ENCODE measurements at regions not wholly inside any gene's neighbourhood (a gene's known extent, or its start where the extent isn't known, plus 50 kb on each side); places are given as distances from the start of the nearest gene placed in this dataset.

GRCh38 chr18:44507729-44508325 is 172.9 kb upstream of the SETBP1 start:
- H3K27ac ChIP-seq (ENCODE audit: low read depth, low read length, poor library complexity, severe bottlenecking), result no peak overlapping the region
- intact Hi-C loops (cut with micrococcal nuclease; ENCODE audit: unreplicated experiment), result no loop called here
- no peaks in the 10 kb centered on the region for H3K36me3 ChIP-seq (ENCODE audit: insufficient read depth, low read length, poor library complexity, severe bottlenecking)
- no TSS peak for BruUV-seq (replicated peaks)
- H3K9me3 ChIP-seq (ENCODE audit: low read depth, low read length, poor library complexity, severe bottlenecking), result no peaks in the 10 kb centered on the region
- H3K4me1 ChIP-seq (ENCODE audit: insufficient read depth, low read length, poor library complexity, severe bottlenecking), result no peaks in the 10 kb centered on the region
- no peak overlapping the region for H3K4me3 ChIP-seq (ENCODE audit: low read depth, low read length, poor library complexity, severe bottlenecking)
- POLR2A ChIA-PET (ENCODE audit: low non-redundant PET), result no interaction called here
- no peaks in the 10 kb centered on the region for H3K27me3 ChIP-seq (replicated peaks; ENCODE audit: insufficient read depth, low read depth, low read length, poor library complexity)
- TF ChIP-seq EZH2 (IDR thresholded peaks at IDR 0.05; ENCODE audit: borderline replicate concordance, low read depth, low read length, poor library complexity, severe bottlenecking), result no peak
- no peak for TF ChIP-seq CTCF (conservative IDR thresholded peaks at IDR 0.05; ENCODE audit: low read depth, low read length)
- CTCF ChIA-PET, result no interaction called here
- no peak for DNase-seq (ENCODE audit: low spot score)

- no TSS peak for BruUV-seq (replicated peaks)
- intact Hi-C loops (cut with micrococcal nuclease; ENCODE audit: unreplicated experiment), result no loop called here
- Histone ChIP-seq H3K9me3 (ENCODE audit: low read depth, low read length, poor library complexity, severe bottlenecking) (no peaks in the 10 kb centered on the region), H3K36me3 (ENCODE audit: insufficient read depth, low read length, poor library complexity, severe bottlenecking) (no peaks in the 10 kb centered on the region), H3K4me3 (ENCODE audit: low read depth, low read length, poor library complexity, severe bottlenecking) (no peak overlapping the region), H3K4me1 (ENCODE audit: insufficient read depth, low read length, poor library complexity, severe bottlenecking) (no peaks in the 10 kb centered on the region), H3K27me3 (replicated peaks; ENCODE audit: insufficient read depth, low read depth, low read length, poor library complexity) (no peaks in the 10 kb centered on the region), H3K27ac (ENCODE audit: low read depth, low read length, poor library complexity, severe bottlenecking) (no peak overlapping the region)
- no peak for DNase-seq (ENCODE audit: low spot score)
- no peak for TF ChIP-seq EZH2 (IDR thresholded peaks at IDR 0.05; ENCODE audit: borderline replicate concordance, low read depth, low read length, poor library complexity, severe bottlenecking)
- no peak for TF ChIP-seq CTCF (conservative IDR thresholded peaks at IDR 0.05; ENCODE audit: low read depth, low read length)
- CTCF ChIA-PET, result no interaction called here
- POLR2A ChIA-PET (ENCODE audit: low non-redundant PET), result no interaction called here
Observed at GRCh38 chr18:44508474-44508873, 172.2 kb upstream of the SETBP1 start.

GRCh38 chr18:44509048-44509447 is 171.6 kb upstream of the SETBP1 start:
- no peaks in the 10 kb centered on the region for H3K9me3 ChIP-seq (ENCODE audit: low read depth, low read length, poor library complexity, severe bottlenecking)
- H3K27ac ChIP-seq (ENCODE audit: low read depth, low read length, poor library complexity, severe bottlenecking), result no peak overlapping the region
- no peaks in the 10 kb centered on the region for H3K36me3 ChIP-seq (ENCODE audit: insufficient read depth, low read length, poor library complexity, severe bottlenecking)
- ChIA-PET CTCF (no interaction called here), POLR2A (ENCODE audit: low non-redundant PET) (no interaction called here)
- H3K4me3 ChIP-seq (ENCODE audit: low read depth, low read length, poor library complexity, severe bottlenecking), result no peak overlapping the region
- TF ChIP-seq EZH2 (IDR thresholded peaks at IDR 0.05; ENCODE audit: borderline replicate concordance, low read depth, low read length, poor library complexity, severe bottlenecking) (no peak), CTCF (conservative IDR thresholded peaks at IDR 0.05; ENCODE audit: low read depth, low read length) (no peak)
- no TSS peak for BruUV-seq (replicated peaks)
- H3K4me1 ChIP-seq (ENCODE audit: insufficient read depth, low read length, poor library complexity, severe bottlenecking), result no peaks in the 10 kb centered on the region
- DNase-seq (ENCODE audit: low spot score), result no peak
- no peaks in the 10 kb centered on the region for H3K27me3 ChIP-seq (replicated peaks; ENCODE audit: insufficient read depth, low read depth, low read length, poor library complexity)
- intact Hi-C loops (cut with micrococcal nuclease; ENCODE audit: unreplicated experiment), result no loop called here

All from A673 (cell line).